ENCODE measurements at regions not wholly inside any gene's neighbourhood (a gene's known extent, or its start where the extent isn't known, plus 50 kb on each side); places are given as distances from the start of the nearest gene placed in this dataset.

- Histone ChIP-seq H4K20me1 (ENCODE audit: insufficient read depth) (no peaks in the 10 kb centered on the region), H3K36me3 (ENCODE audit: insufficient read depth) (no peaks in the 10 kb centered on the region), H3K27me3 (ENCODE audit: insufficient read depth, low read depth) (no peaks in the 10 kb centered on the region), H3K9ac (no peak overlapping the region), H3K27ac (no peak overlapping the region), H3K4me3 (IDR thresholded peaks at IDR 0.05; ENCODE audit: insufficient read depth, low read depth, low read length) (no peak overlapping the region), H3K4me1 (ENCODE audit: low read depth, poor library complexity, severe bottlenecking) (no peaks in the 10 kb centered on the region), H2AFZ (ENCODE audit: low read depth) (no peak overlapping the region), H3K79me2 (ENCODE audit: insufficient read depth, low read depth) (no peaks in the 10 kb centered on the region), H3K4me2 (no peak overlapping the region)
- TF ChIP-seq CTCF (conservative IDR thresholded peaks at IDR 0.05; ENCODE audit: low read depth, low read length) = no peak
These were observed 378.9 kb upstream of the AUTS2 start for GRCh38 chr7:69219381-69219780.

- no peaks in the 10 kb centered on the region for H3K27me3 ChIP-seq (ENCODE audit: insufficient read depth, low read depth)
- TF ChIP-seq CTCF (conservative IDR thresholded peaks at IDR 0.05; ENCODE audit: low read depth, low read length) = no peak
- H4K20me1 ChIP-seq (ENCODE audit: insufficient read depth) = no peaks in the 10 kb centered on the region
- no peaks in the 10 kb centered on the region for H3K36me3 ChIP-seq (ENCODE audit: insufficient read depth)
- no peak overlapping the region for H3K4me3 ChIP-seq (IDR thresholded peaks at IDR 0.05; ENCODE audit: insufficient read depth, low read depth, low read length)
- H3K79me2 ChIP-seq (ENCODE audit: insufficient read depth, low read depth) = no peaks in the 10 kb centered on the region
- H3K4me2 ChIP-seq = no peak overlapping the region
- H3K27ac ChIP-seq = no peak overlapping the region
- no peaks in the 10 kb centered on the region for H3K4me1 ChIP-seq (ENCODE audit: low read depth, poor library complexity, severe bottlenecking)
- H3K9ac ChIP-seq = no peak overlapping the region
- no peak overlapping the region for H2AFZ ChIP-seq (ENCODE audit: low read depth)
These were observed 372.9 kb upstream of the AUTS2 start for GRCh38 chr7:69225259-69225943.

GRCh38 chr7:69228212-69228811 is 370.0 kb upstream of the AUTS2 start:
- H3K79me2 ChIP-seq (ENCODE audit: insufficient read depth, low read depth) = no peaks in the 10 kb centered on the region
- no peak overlapping the region for H3K27ac ChIP-seq
- H3K9ac ChIP-seq = no peak overlapping the region
- H3K36me3 ChIP-seq (ENCODE audit: insufficient read depth) = no peaks in the 10 kb centered on the region
- H3K27me3 ChIP-seq (ENCODE audit: insufficient read depth, low read depth) = no peaks in the 10 kb centered on the region
- H3K4me1 ChIP-seq (ENCODE audit: low read depth, poor library complexity, severe bottlenecking) = no peaks in the 10 kb centered on the region
- H4K20me1 ChIP-seq (ENCODE audit: insufficient read depth) = no peaks in the 10 kb centered on the region
- no peak for TF ChIP-seq CTCF (conservative IDR thresholded peaks at IDR 0.05; ENCODE audit: low read depth, low read length)
- H2AFZ ChIP-seq (ENCODE audit: low read depth) = no peak overlapping the region
- no peak overlapping the region for H3K4me2 ChIP-seq
- H3K4me3 ChIP-seq (IDR thresholded peaks at IDR 0.05; ENCODE audit: insufficient read depth, low read depth, low read length) = no peak overlapping the region

GRCh38 chr7:69232445-69233376 is 365.6 kb upstream of the AUTS2 start:
- Histone ChIP-seq H3K36me3 (ENCODE audit: insufficient read depth) (no peaks in the 10 kb centered on the region), H4K20me1 (ENCODE audit: insufficient read depth) (no peaks in the 10 kb centered on the region), H3K9ac (no peak overlapping the region), H3K79me2 (ENCODE audit: insufficient read depth, low read depth) (no peaks in the 10 kb centered on the region), H3K4me3 (IDR thresholded peaks at IDR 0.05; ENCODE audit: insufficient read depth, low read depth, low read length) (no peak overlapping the region), H3K4me2 (no peak overlapping the region), H3K4me1 (ENCODE audit: low read depth, poor library complexity, severe bottlenecking) (no peaks in the 10 kb centered on the region), H3K27ac (no peak overlapping the region), H2AFZ (ENCODE audit: low read depth) (no peak overlapping the region), H3K27me3 (ENCODE audit: insufficient read depth, low read depth) (no peaks in the 10 kb centered on the region)
- no peak for TF ChIP-seq CTCF (conservative IDR thresholded peaks at IDR 0.05; ENCODE audit: low read depth, low read length)
